Nephron (organoid): ENCODE measurements at regions not wholly inside any gene's neighbourhood (a gene's known extent, or its start where the extent isn't known, plus 50 kb on each side); places are given as distances from the start of the nearest gene placed in this dataset.

Source experiments
- H3K27ac Mint-ChIP-seq, 3 experiments: 2 replicates each; pipeline ENCODE4 v1.8.0; 2020; ENCODE audit warnings: mixed read lengths in 3 of 3, mild to moderate bottlenecking in 2 of 3, moderate library complexity in 1 of 3
- H3K27me3 Mint-ChIP-seq: 2 replicates; pipeline ENCODE4 v1.8.0; 2021; ENCODE audit warnings: low read depth, mild to moderate bottlenecking, moderate library complexity, mixed read lengths
- H3K36me3 Mint-ChIP-seq: 2 replicates; pipeline ENCODE4 v1.8.0; 2020; ENCODE audit warnings: low read depth, mixed read lengths
- H3K4me1 Mint-ChIP-seq: 2 replicates; pipeline ENCODE4 v1.8.0; 2020; ENCODE audit warnings: mixed read lengths
- H3K4me3 Mint-ChIP-seq, 3 experiments: 2 replicates each; pipeline ENCODE4 v1.8.0; 2020; ENCODE audit warnings: mild to moderate bottlenecking in 3 of 3, mixed read lengths in 3 of 3, moderate library complexity in 2 of 3
- H3K9me3 Mint-ChIP-seq: 2 replicates; pipeline ENCODE4 v1.8.0; 2020; ENCODE audit warnings: mixed read lengths
- TF ChIP-seq, protein P1 (sequence below), 3 experiments: fragments of 200-600 bp; sonication (generic); IDR thresholded peaks; one replicate each; pipeline ENCODE4 v1.5.0; 2021; ENCODE audit warnings: antibody characterized with exemption in 3 of 3; ENCODE audit not compliant: unreplicated experiment in 3 of 3

DNA sequence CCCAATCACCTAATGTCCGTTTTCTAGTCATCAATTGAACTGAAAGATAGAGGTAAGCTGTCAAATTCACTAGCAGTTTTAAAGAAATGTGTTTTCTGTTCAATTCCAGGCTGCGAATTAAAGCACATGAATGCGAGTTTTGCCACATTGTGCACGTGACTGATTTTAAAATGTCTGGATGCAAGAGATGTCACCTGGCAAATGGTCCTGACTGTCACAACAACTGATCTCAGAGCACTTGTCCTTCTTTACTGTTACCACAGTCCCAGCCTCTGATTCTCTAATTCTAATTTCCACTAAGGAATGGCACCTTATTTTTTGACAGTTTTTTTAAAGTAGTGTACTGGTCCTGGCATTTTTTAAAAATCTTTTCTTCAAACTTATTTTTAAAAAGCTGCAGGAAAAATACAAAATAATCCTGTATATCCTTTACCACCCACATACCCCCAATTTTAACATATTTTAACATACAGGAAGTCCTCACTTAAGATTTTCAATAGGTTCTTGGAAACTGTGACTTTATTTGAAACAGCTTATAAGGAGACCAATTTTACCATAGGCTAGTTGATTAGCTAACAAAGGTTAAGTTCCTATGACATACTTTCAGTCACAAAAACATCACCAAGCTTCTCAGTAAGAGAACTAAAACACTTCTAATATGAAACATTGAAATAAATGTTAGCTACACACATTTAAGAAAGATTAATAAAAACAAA lies 1364.3 kb downstream of the EFNA5 start:
- Mint-ChIP-seq H3K4me1 (peaks cover 10% of the 10 kb centered on the region), H3K27me3 (no peaks in the 10 kb centered on the region), H3K4me3 (no peak overlapping the region), H3K27ac (no peak overlapping the region), H3K9me3 (no peaks in the 10 kb centered on the region), H3K36me3 (no peaks in the 10 kb centered on the region)
- TF ChIP-seq, protein P1, sequence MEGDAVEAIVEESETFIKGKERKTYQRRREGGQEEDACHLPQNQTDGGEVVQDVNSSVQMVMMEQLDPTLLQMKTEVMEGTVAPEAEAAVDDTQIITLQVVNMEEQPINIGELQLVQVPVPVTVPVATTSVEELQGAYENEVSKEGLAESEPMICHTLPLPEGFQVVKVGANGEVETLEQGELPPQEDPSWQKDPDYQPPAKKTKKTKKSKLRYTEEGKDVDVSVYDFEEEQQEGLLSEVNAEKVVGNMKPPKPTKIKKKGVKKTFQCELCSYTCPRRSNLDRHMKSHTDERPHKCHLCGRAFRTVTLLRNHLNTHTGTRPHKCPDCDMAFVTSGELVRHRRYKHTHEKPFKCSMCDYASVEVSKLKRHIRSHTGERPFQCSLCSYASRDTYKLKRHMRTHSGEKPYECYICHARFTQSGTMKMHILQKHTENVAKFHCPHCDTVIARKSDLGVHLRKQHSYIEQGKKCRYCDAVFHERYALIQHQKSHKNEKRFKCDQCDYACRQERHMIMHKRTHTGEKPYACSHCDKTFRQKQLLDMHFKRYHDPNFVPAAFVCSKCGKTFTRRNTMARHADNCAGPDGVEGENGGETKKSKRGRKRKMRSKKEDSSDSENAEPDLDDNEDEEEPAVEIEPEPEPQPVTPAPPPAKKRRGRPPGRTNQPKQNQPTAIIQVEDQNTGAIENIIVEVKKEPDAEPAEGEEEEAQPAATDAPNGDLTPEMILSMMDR (IDR thresholded peaks at IDR 0.05; ENCODE audit: unreplicated experiment in 3 of 3): no peak

DNA sequence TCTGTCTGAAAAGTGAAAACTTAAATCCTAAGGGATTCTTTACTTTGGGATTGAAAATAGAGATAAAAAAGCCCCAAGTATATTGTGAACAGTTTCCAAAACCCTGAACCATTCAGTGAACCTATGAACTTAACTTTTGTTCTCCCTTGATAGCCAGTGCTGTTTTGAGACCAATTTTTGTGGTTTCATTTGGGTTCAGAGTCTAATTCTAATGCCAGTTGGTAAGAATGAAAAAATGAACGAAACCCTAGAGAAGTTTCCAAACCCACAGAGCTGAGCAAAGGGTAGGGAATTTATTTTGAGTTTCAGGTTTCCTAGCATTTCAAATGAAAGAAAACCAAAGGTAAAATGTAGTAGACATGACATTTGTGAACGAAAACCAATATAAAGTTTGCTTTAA lies 1366.8 kb downstream of the EFNA5 start:
- Mint-ChIP-seq H3K36me3 (no peaks in the 10 kb centered on the region), H3K4me3 (no peak overlapping the region), H3K27me3 (no peaks in the 10 kb centered on the region), H3K4me1 (no peaks in the 10 kb centered on the region), H3K27ac (no peak overlapping the region), H3K9me3 (no peaks in the 10 kb centered on the region)
- TF ChIP-seq, protein P1 (IDR thresholded peaks at IDR 0.05; ENCODE audit: unreplicated experiment in 3 of 3): no peak

DNA sequence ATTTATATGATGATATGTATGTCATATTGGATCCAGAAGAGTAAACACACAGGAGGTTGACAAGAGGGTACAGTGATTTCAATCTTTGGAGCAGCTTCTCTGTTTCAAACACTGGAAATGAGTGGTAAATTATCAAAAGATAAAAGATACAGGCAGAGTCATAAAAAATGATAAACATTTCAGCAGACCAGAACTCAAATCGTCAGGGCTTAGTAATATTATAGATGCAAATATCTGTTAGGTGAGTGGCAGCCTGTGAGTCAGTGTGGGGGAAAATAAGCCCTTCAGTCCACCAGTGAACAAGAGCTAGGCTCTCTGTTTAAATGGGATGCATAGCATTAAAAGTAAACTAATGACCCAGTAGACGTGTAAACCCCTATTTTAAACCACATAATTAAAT lies 1378.1 kb downstream of the EFNA5 start:
- Mint-ChIP-seq H3K27me3 (no peaks in the 10 kb centered on the region), H3K36me3 (no peaks in the 10 kb centered on the region), H3K4me3 (no peak overlapping the region), H3K9me3 (no peaks in the 10 kb centered on the region), H3K27ac (no peak overlapping the region), H3K4me1 (no peaks in the 10 kb centered on the region)
- TF ChIP-seq, protein P1 (IDR thresholded peaks at IDR 0.05; ENCODE audit: unreplicated experiment in 3 of 3): no peak

DNA sequence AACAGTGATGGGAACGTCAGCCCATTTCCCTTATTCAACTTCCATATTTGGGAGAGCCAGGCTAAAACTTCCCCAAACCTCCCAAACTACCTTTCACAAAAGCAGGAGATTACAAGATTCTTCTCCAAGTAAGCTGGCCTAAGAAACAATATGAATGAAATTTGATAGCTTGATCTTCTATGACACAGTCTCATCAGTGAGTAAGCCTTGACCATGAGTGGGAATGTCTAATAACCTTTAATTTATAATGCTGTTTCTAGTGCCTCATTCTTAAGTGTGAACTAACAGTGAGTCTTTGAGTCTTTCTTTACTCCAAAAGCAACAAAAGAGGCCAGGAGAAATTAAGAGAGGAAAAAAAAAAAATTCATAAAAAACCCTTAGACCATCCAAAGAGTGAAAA lies 1379.9 kb downstream of the EFNA5 start:
- no peaks in the 10 kb centered on the region for H3K9me3 Mint-ChIP-seq
- TF ChIP-seq, protein P1 (IDR thresholded peaks at IDR 0.05; ENCODE audit: unreplicated experiment in 3 of 3): no peak
- H3K4me1 Mint-ChIP-seq: no peaks in the 10 kb centered on the region
- H3K36me3 Mint-ChIP-seq: no peaks in the 10 kb centered on the region
- H3K4me3 Mint-ChIP-seq: no peak overlapping the region
- H3K27ac Mint-ChIP-seq: no peak overlapping the region
- no peaks in the 10 kb centered on the region for H3K27me3 Mint-ChIP-seq

DNA sequence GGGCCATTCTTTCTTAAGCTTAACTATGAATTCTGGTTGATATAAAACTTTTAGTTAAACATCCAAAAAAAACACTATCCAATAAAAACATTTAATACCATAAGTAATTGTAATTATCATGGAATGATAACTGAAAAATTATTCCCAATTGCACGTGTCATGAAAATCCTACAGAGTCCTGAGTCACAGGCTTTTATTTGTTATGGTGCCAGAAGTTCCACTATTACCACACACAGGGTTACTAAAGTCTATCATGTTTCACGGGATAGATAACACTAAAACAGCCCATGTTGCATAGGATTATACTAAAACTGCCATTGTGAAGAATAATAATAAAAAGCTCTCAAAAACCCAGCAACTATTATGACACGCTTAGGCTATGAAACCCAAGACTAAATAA lies 1381.8 kb downstream of the EFNA5 start:
- no peaks in the 10 kb centered on the region for H3K4me1 Mint-ChIP-seq
- TF ChIP-seq, protein P1 (IDR thresholded peaks at IDR 0.05; ENCODE audit: unreplicated experiment in 3 of 3): no peak
- no peaks in the 10 kb centered on the region for H3K9me3 Mint-ChIP-seq
- no peaks in the 10 kb centered on the region for H3K27me3 Mint-ChIP-seq
- no peak overlapping the region for H3K27ac Mint-ChIP-seq
- no peak overlapping the region for H3K4me3 Mint-ChIP-seq
- H3K36me3 Mint-ChIP-seq: no peaks in the 10 kb centered on the region

DNA sequence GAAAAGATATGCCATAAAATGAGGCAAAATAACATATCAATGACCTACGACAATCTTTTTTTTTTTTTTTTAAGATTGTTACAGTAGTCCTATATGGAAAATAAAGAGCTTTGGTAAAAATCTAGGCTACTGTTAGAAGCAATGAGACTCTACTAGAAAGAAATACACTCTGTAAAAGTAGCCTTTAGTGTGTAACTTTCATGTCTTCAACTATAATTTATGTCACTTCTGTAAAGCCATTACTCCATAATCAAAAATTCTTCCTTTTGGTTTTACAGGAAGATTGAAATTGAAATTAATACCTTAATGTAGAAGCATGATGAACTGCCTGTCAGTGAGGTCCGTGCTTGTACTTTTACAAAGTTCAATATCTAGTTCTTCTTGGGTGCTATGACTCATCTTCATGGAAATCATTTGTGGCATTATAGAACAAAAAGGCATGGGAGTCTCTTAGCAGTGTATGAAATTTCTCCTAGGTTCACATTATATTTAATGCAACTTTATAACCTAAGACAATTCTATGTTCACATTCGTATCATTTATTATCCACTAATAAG lies 1393.1 kb downstream of the EFNA5 start:
- no peak overlapping the region for H3K4me3 Mint-ChIP-seq
- peaks cover 3% of the 10 kb centered on the region for H3K9me3 Mint-ChIP-seq

More for the DNA sequence above, 1393.1 kb downstream of the EFNA5 start:
- Mint-ChIP-seq H3K36me3 (no peaks in the 10 kb centered on the region), H3K27ac (peak overlapping the region in 2 of 3 experiments; percentile 15 to 57), H3K4me1 (no peaks in the 10 kb centered on the region), H3K27me3 (no peaks in the 10 kb centered on the region)
- TF ChIP-seq, protein P1 (IDR thresholded peaks at IDR 0.05; ENCODE audit: unreplicated experiment in 3 of 3): no peak
